SK-N-SH (cell line): ENCODE measurements at regions not wholly inside any gene's neighbourhood (a gene's known extent, or its start where the extent isn't known, plus 50 kb on each side); places are given as distances from the start of the nearest gene placed in this dataset.

Source experiments
- CTCF ChIP-seq: fragments of 200-600 bp; sonication (generic); IDR thresholded peaks from 2 replicates; pipeline ENCODE4 v1.6.1; 2017; ENCODE audit warnings: antibody characterized with exemption, mild to moderate bottlenecking, moderate library complexity
- EP300 ChIP-seq, 2 experiments: IDR thresholded peaks; 2 replicates each; pipeline versions ENCODE4 v1.4.0 to v1.6.1; 2012; ENCODE audit warnings: borderline replicate concordance in 1 of 2, low read depth in 1 of 2, low read length in 1 of 2
- NRF1 ChIP-seq: IDR thresholded peaks from 2 replicates; pipeline ENCODE4 v1.6.1; 2012; ENCODE audit warnings: low read depth, mild to moderate bottlenecking, low read length
- POLR2AphosphoS5 ChIP-seq: IDR thresholded peaks from 2 replicates; pipeline ENCODE4 v1.6.1; 2012; ENCODE audit warnings: low read depth, low read length
- RAD21 ChIP-seq: IDR thresholded peaks from 2 replicates; pipeline ENCODE4 v1.6.1; 2012; ENCODE audit warnings: mild to moderate bottlenecking, low read length
- SIN3A ChIP-seq: IDR thresholded peaks from 2 replicates; pipeline ENCODE4 v1.6.1; 2012; ENCODE audit warnings: low read depth, mild to moderate bottlenecking, low read length, moderate library complexity, borderline replicate concordance

DNA sequence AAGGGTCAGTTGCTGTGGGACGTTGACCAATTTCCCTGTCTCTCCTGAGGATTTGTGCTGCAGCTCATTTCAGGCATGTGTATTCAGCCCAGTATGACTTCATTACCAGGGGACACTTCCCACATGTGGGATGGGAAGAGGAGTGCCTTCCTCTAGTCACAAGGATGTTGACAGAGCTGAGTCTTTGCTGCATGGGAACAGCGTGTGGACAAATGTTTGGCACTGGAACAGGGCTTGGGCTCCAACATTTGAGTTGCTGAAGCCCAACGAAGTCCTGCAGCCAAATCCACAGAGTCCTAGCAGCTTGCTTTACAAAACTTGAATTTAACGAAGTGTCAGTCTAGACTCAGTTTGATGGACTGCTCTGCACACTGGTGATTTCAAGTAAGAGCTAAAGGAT, 283.2 kb downstream of the SH3GL2 start:
- TF ChIP-seq CTCF (no peak), SIN3A (no peak), POLR2AphosphoS5 (no peak), RAD21 (no peak), NRF1 (no peak), EP300 (IDR thresholded peaks at IDR 0.05; ENCODE audit: borderline replicate concordance in 1 of 2, low read depth in 1 of 2, low read length in 1 of 2) (no peak)
